HG02759 (cell line): ENCODE measurements at regions not wholly inside any gene's neighbourhood (a gene's known extent, or its start where the extent isn't known, plus 50 kb on each side); places are given as distances from the start of the nearest gene placed in this dataset.
A peak's percentile ranks its signal among the peaks of the same experiment; 100 is the strongest.

Experiments used
- ATAC-seq: cut with Tn5 transposase; IDR thresholded peaks from one replicate; pipeline ENCODE4 v1.9.1; 2021; ENCODE audit warnings: mild to moderate bottlenecking, moderate library complexity; ENCODE audit not compliant: unreplicated experiment

DNA sequence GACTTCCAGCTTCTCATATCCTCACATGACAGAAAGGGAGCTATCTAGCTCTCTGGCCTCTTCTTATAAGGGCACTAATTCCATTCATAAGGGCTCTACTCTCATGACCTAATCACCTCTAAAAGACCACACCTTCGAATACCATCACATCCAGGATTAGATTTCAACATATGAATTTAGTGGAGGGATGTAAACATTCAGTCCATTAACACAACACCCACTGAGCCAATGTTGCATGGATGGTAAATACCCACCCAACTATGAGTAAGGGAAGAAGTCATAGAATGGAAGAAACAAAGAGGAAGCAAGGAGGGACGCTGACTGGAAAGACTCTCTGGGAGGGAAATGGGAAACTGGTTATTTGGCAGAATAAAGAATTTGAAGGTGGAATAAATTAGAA, 112.6 kb upstream of the CCDC112 start:
- ATAC-seq, result no peak

DNA sequence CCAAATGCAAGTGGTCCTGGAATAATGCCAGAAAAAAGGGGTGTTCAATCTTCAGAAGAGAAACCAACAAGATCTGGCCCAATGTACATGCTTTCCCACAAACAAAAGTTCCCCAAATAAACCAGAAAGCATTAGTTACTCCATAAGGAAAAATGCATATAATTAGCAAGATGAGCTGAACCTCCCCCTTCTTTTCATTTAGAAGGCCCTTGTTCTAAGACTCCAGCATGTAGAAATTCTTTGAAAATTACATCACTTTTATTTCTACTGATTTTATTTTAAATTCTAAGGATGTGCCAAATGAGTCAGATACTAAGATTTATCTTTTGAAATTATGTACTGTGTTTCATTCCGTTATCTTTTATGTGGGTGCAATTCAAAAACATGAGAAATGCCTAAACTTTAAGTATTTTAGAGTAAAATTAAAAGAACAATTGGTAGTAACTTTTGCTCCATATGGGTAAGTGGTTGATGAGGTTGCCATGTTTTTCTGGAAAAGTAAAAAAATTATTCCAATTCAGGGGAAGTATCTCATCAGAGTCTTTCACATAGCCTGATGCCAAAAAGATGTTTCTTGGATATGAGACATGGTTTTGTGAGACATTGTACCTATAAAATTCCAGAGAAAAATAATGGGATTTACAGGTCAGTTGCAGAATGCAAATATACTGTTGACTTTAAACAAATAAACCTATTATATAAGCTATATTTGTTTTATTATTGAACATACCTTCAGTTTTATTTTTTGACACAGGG, 106.5 kb upstream of the CCDC112 start:
- no peak for ATAC-seq

GRCh38 chr5:115402092-115402491, 105.6 kb upstream of the CCDC112 start:
- ATAC-seq, result no peak

DNA sequence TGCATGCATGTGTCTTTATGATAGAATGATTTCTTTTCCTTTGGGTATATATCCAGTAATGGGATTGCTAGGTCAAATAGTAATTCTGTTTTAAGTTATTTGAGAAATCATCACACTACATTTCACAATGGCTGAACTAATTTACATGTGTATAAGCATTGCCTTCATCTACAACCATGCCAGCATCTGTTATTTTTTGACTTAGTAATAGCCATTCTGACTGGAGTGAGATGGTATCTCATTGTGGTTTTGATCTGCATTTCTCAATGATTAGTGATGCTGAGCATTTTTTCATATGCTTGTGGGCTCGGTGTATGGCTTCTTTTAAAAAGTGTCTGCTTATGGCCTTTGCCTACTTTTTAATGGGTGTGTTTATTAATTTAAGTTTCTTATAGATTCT, 102.3 kb upstream of the CCDC112 start:
- no peak for ATAC-seq

DNA sequence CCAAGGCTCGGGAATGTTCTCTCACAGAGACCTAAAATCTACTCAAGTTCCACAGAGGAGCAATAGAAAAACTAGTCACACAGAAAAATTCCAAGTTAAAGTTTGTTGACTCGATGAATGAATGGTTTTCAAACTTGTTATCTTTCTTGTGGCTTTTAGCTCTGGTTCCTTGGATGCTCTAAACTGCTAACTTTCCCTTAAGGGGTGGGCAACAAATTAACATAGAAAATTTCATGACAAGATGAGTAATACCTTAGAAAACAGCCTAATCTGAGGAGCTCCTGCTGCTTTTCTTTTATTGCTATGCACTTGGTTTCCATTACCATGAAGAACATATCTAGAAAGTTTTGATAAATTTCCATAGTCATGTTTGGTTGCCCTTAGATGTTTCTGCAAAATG, 100.2 kb upstream of the CCDC112 start:
- ATAC-seq, result no peak

DNA sequence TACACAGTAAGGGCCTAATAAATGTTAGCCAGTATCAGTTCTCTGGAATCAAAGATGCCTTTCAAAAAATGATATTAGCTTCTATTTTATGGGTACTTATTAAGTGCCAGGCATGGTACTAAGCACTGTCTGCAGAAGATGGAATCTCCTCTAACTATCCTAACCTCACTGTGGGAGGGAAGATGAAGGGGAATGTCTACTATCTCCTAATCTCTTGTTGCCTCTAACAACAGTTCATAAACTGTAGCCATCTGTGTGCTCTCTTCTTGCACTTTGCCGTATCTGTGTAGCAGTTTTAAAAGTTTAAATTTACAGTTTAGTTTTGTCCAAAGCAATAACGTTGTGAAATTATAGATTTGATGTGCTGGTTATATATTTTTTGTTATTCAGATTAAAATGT, 99.6 kb upstream of the CCDC112 start:
- no peak for ATAC-seq

DNA sequence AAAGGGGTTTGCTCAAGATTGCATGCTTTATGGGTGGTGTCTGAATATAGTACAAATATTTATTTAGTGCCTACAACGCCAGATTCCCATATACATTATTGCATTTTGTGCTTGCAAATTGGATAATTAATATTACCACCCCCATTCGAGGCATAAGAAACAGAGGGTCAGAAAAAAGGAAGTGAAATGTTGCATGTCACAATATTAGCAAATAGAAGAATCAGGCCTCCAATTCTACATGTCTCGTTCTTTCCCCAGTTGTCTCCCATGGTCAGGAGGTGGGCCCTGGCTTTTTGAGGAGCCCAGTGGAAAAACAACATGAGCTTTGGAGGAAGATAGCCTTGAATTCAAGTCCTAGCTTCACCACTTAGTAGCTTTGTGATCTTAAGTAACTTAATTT, 98.1 kb upstream of the CCDC112 start:
- no peak for ATAC-seq

DNA sequence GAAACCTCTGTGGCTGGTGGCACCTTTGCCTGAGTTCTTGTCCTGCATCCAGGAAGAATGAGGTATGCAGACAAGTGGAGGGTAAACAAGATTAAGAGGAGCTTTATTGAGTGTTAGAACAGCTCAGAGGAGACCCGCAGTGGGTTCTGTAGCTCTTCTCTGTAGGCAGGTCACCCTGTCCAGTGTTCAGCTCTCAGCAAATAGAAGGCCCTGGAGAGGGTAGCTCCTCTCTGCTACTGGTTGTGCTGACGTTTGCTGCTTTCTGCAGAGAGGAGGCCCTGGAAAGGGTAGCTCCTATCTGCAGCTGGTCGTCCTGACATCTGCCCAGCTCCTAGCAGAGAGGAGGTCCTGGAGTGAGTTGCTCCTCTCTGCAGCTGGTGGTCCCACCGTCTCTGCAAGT, 96.8 kb upstream of the CCDC112 start:
- ATAC-seq, result no peak

GRCh38 chr5:115392611-115393010, 96.2 kb upstream of the CCDC112 start:
- no peak for ATAC-seq

- no peak for ATAC-seq
Measured at GRCh38 chr5:115391780-115392179, 95.3 kb upstream of the CCDC112 start.

DNA sequence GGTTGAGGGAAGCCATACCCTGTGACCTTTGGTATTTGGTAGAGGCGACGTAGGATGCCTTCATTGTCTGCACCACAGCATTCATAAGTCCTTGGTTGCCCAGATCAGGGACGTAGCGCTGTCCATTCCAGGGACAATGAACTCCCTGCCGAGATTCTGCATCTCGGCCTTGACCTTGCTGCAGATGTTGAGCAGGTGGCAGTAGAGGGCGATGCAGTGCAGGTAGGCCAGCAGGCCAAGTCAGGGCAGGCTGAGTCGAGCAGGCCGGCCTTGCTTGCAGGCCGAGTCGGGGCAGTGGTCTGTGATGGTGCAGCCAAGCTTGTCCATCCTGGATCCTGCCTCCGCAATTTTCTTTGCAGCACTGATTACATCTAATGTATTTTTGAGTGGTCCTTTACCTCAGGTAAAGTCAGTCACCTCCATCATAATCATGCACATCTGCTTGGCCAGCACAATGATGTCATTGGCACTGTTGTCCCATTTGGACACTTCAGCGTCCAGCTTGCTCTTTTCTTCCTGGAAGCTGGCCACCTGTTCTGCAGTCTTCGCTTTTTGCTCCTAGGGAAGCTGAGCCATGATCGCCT, 93.4 kb upstream of the CCDC112 start:
- ATAC-seq, result no peak

DNA sequence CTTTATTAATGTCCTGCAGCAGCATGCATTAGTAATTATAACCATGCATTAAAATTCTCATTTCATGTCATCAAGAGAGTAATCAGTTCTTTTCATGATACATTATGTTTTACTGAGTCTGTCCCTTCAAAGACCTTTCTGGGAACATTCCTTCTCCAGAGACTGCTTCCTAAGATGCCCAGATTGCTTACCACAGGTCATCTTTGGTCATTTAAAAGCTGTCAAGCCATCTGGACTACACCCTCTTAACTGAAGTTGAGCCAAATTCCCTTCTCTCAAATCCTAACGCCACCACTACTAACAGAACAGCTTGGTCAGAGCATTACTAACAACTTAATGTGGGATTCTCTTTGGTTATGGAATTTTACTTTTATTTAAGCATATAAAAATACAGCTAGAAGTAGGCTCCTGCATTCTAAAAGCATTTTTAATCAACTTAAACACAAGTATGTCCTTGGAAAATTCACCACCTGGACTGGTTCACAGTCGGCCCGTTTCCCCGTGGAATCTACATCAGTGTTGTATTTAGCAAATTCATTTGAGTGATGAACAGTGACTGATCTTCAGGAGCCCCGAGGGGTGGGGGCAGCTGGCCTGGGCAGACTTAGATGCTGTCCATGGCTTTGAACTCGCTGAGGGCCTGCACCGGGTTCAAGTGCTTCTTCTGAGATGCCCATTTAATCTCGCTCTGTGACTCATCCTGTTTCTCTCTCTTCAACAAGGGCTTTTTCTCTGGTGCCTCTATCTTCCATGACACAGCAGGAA, 92.8 kb upstream of the CCDC112 start:
- no peak for ATAC-seq

GRCh38 chr5:115388240-115388639, 91.8 kb upstream of the CCDC112 start:
- ATAC-seq, result no peak

- ATAC-seq, result no peak
Measured at GRCh38 chr5:115387816-115388215, 91.4 kb upstream of the CCDC112 start.

DNA sequence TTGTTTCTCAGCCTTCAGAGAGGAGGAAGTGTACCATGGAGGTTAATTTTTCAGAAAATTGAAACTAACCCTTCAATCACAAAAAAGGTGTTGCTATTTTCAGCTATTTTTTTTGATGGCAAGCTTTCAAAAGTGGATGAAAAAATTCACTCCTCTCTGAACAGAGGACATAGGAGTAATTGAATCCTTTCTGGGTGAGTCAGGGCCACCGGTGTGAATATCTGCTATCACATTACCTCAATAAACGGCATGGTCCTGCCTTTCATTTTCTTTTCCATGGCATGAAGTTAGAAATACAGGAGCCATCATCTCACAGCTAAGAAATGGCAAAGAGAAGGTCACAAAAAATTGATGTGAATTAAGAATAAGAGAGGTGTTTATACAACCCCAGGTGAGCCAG, 90.2 kb upstream of the CCDC112 start:
- ATAC-seq, result no peak

DNA sequence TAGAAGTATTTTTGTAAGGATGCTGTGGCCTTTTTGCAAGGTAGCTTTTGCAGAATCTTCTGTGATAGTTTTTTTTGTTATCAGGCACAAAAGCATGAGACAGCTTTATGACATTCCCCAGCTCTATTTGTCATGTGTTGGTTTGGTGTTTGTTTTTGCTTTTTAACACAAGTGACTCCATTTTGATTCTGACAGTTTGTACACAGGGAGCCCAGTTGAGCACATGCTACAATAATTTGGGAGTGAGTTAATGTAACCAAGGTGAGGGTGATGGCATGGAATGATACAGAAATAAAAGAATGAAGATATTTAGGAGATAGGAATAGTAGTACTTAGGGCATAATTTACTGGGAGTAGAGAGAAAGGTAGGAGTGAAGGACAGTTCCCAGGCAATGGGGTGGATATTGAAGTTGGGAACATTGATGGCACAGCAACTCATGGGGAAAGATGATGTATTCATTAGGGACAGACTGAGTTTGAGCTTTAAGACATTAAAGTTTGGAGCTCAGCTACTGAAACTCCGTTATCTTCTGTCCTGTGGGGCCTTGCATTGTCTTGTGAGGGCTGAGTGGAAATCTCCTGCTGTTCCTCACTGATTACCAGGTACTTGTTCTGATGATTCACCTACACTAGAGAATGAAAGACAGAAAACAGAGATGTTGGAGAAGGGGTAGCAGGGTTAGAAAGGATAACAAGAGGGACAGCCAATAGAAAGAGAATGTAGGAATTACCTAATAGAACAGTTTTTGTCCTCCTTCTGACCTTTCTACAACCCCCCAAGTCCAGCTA, 88.3 kb upstream of the CCDC112 start:
- ATAC-seq, result no peak

DNA sequence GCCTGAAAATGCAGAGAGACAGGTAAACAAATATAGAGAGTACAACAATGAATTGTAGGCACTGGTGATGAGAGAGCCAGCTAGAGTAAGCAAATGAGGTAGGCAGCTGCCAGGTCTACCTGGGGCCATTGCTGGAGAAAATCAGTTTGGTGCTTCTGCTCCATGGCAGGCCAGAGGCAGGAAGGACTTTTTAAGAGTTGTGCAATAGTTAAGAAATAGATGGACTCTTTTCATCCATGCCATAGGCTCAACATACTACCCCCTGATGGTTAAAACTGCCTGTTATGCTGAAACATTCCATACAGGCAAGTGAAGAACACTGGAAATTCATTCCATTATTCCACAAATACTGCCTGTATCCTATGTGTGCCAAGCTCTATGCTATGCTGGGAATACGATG, 86.5 kb upstream of the CCDC112 start:
- no peak for ATAC-seq

DNA sequence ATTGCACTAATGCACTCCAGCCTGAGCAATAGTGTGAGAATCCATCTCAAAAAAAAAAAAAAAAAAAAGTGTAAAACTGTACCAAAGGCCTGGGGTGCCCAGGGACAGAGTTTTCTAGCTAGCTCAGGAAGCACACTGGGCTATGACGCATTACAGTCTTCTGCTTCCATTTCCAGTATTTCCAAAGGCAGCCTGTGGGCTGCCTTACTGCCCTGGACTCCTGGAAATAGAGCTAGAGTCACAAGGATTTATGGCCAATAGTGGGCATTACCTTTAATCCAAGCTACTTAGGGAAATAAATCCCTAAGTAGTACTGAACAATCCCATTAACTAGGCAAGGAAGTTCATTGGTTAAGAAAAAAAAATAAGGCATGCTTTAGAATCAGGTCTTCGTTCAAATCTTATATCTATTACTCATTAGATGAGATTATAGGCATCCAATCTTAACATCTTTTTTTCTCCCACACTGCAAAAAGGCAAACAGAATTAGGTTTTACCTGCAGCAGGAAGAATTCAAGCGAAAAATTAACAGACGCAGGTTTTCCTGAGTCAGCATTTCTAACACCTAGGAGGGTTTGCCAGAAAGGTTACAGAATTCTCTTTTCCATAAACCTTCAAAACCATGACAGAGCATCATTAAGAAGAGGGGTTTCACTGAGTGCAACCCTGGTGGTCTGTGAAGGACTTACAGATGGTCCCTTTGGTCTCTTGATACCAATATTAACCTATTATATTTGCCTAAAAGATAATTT, 85.6 kb upstream of the CCDC112 start:
- ATAC-seq, result no peak

- peak; percentile 57 for ATAC-seq
Measured at GRCh38 chr5:115379622-115380344, 83.3 kb upstream of the CCDC112 start.

DNA sequence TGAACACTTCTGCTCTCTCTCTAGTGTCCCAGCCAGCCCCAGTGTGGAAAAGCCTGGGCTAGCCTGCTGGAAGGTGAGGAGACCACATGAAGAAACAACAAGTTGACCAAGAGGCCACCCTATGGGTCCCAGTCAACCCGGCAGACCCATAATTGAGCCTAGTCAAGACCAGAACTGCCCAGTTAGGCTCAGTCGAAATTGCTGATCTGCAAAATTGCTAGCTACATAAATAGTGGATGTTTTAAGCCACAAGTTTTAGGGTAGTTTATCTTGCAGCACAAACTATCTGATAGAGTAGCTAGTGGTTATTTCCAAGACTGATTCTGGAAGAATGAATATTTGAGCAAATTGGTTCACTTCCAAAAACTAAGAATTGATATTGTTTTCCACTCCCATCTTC, 82.3 kb upstream of the CCDC112 start:
- no peak for ATAC-seq
